ENCODE measurements at regions not wholly inside any gene's neighbourhood (a gene's known extent, or its start where the extent isn't known, plus 50 kb on each side); places are given as distances from the start of the nearest gene placed in this dataset.
"Not testable (repeated sequence)": the region's sequence is repeated elsewhere in the genome, so short reads cannot be mapped to it uniquely, and the experiment has no call there.

DNA sequence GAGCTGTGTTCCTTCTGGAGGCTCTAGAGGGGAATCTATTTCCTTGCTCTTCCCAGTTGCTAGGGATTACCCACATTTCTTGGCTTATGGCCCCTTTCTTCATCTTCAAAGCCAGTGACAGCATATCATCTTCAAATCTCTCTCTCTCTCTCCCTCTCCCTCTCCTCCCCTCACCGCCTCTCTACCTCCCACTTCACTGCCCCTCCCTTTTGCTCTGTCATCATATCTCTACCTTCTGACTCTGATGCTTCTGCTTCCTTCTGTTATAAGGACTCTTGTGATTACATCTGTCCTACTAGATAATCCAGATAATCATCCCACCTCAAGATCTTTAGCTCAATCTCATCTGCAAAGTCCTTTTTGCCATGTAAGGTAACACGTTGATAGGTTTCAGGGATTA lies 93.1 kb upstream of the TEX13D start:
- DNase-seq, result peak; percentile 25

DNA sequence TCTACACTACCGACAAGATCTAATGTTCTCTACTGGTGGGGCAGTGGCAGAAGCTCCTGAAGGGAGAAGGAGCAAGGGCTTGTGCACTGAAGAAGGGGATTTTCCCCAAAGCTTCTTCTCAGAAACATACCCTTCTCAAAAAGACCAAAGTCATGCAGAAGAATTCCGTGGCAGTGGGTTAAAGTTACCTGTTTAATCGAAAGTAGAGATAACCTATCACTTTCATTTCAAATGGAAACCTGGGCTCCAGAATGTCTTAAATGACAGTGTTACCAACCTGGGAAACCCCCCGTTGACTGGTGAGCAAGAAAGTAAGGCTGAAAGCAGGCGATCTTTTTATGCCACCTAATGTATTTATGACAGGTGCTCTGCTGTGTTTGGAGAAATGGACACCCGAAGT lies 92.5 kb upstream of the TEX13D start:
- peak; percentile 24 for DNase-seq

GRCh38 chrX:124240422-124240821 lies 92.0 kb upstream of the TEX13D start:
- no peak for DNase-seq

GRCh38 chrX:124242131-124242530 lies 90.3 kb upstream of the TEX13D start:
- DNase-seq, result no peak

- no peak for DNase-seq
Observed at GRCh38 chrX:124249345-124249744, 83.1 kb upstream of the TEX13D start.

DNA sequence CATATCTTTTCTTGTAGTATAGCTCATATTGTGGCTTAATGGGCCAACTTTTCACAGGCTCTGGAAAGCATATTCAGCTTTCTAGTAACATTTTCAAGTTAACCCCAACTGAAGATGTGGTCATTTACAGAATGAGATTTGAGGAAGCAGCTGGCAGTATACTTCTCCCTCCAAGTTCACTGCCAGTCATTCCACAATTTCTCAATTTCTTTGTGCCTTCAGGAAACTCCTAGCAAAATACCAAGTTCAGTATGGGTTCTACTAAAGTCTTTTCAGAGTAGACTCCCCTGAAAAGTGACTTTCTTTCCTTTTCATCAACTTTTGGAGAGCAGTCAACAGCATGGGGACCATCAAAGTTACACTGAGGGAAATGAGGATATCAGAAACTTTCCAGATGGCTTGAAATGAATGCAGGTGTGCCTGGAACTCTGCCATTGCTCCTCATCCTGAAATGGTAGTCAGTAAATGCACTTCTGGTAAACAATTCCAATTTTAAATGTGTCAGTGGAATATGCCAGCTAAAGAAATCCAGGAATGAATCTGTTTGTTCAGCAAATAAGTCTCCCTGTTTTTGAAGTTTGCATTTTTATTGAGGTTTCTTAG lies 81.5 kb upstream of the TEX13D start:
- DNase-seq, result no peak

- DNase-seq, result no peak
Observed at GRCh38 chrX:124254611-124255010, 77.8 kb upstream of the TEX13D start.

DNA sequence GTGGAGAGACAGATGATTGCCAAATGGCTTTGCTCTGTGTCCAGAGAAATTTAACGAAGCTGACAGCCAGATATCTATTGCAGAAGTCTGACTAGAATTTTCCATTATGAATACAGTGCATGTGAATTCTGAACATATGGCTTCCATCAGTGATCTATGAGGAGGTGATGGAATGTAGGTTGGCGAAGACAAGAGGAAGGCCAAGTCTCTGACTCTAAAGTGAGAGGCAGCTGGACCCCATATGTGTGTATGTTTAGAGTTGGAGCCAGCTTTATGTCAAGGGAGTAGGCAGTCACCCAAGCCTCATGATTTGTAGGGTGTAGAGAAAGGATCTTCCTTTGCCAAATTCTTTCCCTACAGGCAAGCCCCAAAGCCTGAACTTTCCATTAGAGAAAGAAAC lies 76.2 kb upstream of the TEX13D start:
- DNase-seq, result no peak

DNA sequence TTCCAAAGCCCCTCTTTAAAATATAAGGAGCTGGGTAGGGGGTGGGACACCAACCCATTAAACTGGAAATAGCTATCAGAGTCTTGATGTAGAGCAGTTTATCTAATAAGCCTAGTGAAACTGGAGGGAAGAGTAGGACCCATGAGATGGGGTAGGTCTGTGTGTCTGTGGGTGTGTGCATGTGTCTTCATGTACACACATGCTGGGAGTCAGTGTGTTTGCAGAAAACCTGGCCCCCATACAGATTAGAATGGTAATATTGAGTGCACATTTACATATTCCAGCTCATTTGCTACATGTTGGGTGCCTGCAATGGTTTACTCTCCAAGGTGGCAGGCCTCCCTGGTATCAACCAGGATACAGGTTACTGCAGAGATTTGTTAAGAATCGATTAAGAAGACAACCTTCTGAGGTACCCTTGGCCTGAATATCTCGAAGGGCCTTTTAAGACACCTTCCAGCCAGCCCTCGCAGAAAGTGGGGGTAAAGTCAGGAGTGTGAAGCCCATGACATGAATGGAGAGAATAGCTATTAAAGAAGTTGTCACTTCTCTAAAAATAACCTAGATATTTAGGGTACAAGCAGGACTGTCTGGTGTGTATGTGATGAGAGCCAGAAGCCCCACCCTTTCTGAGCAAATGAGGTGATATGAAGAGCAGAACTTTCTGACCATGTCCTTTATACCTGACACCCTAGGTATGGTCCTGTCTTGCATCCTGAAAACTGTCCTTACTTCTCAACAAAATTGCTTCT lies 75.7 kb upstream of the TEX13D start:
- no peak for DNase-seq

DNA sequence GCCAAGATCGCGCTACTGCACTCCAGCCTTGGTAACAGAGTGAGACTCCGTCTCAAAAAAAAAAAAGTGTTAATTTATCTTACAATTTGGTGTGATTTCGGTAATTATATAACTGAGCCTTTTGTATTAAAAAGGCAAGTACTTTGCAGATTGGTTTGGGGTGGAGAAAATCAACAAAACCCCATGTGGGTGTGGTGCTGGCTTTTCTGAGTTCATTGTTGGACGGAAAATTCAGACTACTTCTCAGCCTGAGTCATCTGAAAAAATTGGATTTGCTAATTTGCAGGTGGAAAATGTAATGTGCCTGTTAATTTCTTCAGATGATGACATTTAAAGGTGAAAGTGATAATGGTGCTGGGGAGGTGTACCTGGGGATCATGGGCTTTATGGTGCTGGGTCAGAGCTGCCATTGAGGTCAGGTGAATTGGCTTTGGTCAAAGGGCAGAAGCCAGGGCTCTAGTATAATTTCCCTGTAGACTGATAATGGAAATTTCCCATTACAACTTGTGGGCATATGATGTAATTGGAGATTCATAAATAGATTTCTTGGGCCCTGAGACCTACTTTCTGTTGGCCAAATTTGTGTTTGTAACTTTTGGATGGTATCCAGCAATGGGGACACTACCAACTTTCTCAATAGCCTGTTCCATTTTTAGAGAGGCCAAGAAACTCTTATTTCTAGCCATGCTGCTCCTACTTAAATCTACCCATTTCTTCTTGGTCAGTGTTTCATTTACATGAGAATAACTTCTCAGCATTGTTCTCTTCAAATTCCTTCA lies 74.3 kb upstream of the TEX13D start:
- DNase-seq, result no peak

- no peak for DNase-seq
Observed at GRCh38 chrX:124260845-124261244, 71.6 kb upstream of the TEX13D start.

GRCh38 chrX:124263743-124264142 lies 68.7 kb upstream of the TEX13D start:
- no peak for DNase-seq

DNA sequence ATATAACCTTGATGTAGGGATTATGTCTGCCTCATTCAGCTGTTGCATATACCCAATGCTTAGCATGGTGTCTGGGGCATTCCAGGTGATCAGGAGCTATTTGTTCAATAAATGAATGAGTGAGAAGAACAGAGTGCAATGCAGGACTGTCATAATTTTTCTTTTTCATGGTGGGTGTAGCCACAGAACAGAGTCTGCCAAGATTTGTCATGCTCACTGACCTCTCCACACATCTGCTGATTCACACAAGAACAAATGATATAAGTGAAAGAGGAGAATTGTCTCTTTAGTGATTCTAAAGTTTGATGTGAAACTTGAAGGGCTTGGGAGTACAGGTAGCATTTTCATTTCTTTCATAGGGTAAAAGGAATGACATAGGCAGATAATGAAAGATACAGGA lies 64.4 kb upstream of the TEX13D start:
- no peak for DNase-seq

GRCh38 chrX:124269881-124270280 lies 62.6 kb upstream of the TEX13D start:
- DNase-seq, result no peak

- DNase-seq, result not testable (repeated sequence)
Observed at GRCh38 chrX:124271599-124271998, 60.9 kb upstream of the TEX13D start.

- DNase-seq, result no peak
Observed at GRCh38 chrX:124272370-124272982, 60.0 kb upstream of the TEX13D start.

DNA sequence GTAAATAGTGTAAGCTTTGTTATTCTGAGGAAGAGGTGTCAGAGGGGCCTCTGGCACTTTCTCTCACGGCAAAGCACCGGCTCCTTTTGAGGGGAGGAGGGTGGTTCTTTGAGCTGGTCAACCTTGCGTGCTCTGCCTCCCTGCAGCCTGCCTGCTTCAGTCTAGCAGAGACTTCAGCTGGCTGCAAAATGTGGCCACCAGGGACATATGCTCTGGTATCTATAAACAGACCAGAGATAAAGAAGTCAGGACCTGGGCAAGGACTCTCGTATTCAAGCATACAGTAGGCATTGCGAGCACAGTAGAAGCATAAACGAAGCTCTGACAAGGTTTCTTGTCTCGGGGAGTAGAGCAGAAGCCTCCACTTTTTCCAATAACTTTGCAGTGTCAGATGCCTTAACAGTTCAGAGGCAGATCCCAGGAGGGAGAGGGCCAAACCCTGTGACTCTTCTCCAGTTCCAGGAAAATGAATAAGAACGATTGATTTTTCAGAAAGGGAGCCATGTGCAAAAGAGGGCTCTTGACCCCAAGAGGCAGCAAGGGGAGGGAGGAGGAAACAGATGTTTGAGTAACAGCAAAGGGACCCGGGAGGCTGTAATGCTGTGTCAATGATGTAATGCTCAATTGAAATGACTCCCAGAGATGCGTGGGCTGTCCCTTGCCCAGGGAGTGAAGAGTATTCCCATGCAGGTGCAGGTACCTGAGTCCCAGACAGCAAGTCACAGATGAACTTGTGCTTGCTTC lies 57.9 kb upstream of the TEX13D start:
- no peak for DNase-seq

GRCh38 chrX:124275182-124275894 lies 57.1 kb upstream of the TEX13D start:
- no peak for DNase-seq

DNA sequence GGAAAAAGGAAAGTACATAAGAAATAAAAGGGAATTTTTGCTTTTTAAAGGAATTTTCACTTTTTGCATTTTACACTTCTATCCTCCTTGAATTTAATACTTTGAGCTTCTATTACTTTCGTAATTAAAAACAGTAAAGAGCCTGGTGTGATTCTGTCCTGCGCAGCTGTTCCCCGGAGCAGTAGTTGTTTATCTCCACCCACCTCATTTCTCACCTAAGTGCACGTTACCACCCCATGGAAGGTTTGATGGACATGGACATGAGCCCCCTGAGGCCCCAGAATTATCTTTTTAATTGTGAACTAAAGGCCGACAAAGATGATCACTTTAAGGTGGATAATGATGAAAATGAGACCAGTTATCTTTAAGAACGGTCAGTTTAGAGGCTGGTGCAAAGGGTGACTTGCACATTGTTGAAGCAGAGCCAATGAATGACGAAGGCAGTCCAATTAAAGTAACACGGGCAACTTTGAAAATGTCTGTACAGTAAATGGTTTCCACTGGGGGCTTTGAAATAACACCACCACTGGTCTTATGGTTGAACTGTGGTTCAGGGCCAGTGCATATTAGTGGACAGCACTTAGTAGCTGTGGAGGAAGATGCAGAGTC lies 52.1 kb upstream of the TEX13D start:
- no peak for DNase-seq

GRCh38 chrX:124282580-124282979 lies 49.9 kb upstream of the TEX13D start:
- no peak for DNase-seq
